ENCODE measurements at regions not wholly inside any gene's neighbourhood (a gene's known extent, or its start where the extent isn't known, plus 50 kb on each side); places are given as distances from the start of the nearest gene placed in this dataset.

GRCh38 chr10:71058308-71058707, 154.1 kb upstream of the UNC5B start:
- intact Hi-C loops (cut with micrococcal nuclease; ENCODE audit: unreplicated experiment): no loop called here
- no peak for DNase-seq
- Mint-ChIP-seq H3K4me1 (ENCODE audit: low read depth, unreplicated experiment) (no peaks in the 10 kb centered on the region), H3K36me3 (ENCODE audit: insufficient read depth, unreplicated experiment) (no peaks in the 10 kb centered on the region), H3K4me3 (ENCODE audit: low read depth, unreplicated experiment) (no peak overlapping the region), H3K9me3 (ENCODE audit: low read depth, unreplicated experiment) (peaks cover 5% of the 10 kb centered on the region), H3K27me3 (ENCODE audit: unreplicated experiment) (peaks cover 89% of the 10 kb centered on the region), H3K27ac (ENCODE audit: unreplicated experiment) (no peak overlapping the region)
- TF ChIP-seq CTCF (IDR thresholded peaks at IDR 0.05; ENCODE audit: unreplicated experiment): no peak
- CTCF ChIA-PET: interaction anchor here (0.7 kb wide), 1 partner anchor 132 kb away, joined by 3 read pairs; no protein-coding TSS in a partner anchor
- no TSS peak for BruUV-seq (replicated peaks)

GRCh38 chr10:71059054-71059818, 153.1 kb upstream of the UNC5B start:
- DNase-seq: no peak
- BruUV-seq (replicated peaks): no TSS peak
- intact Hi-C loops (cut with micrococcal nuclease; ENCODE audit: unreplicated experiment): no loop called here
- H3K4me1 Mint-ChIP-seq (ENCODE audit: low read depth, unreplicated experiment): no peaks in the 10 kb centered on the region
- CTCF ChIA-PET: no interaction called here
- H3K27me3 Mint-ChIP-seq (ENCODE audit: unreplicated experiment): peaks cover 89% of the 10 kb centered on the region
- TF ChIP-seq CTCF (IDR thresholded peaks at IDR 0.05; ENCODE audit: unreplicated experiment): no peak
- no peaks in the 10 kb centered on the region for H3K36me3 Mint-ChIP-seq (ENCODE audit: insufficient read depth, unreplicated experiment)
- H3K9me3 Mint-ChIP-seq (ENCODE audit: low read depth, unreplicated experiment): peaks cover 5% of the 10 kb centered on the region
- no peak overlapping the region for H3K4me3 Mint-ChIP-seq (ENCODE audit: low read depth, unreplicated experiment)
- H3K27ac Mint-ChIP-seq (ENCODE audit: unreplicated experiment): no peak overlapping the region

GRCh38 chr10:71059943-71060342, 152.4 kb upstream of the UNC5B start:
- intact Hi-C loops (cut with micrococcal nuclease; ENCODE audit: unreplicated experiment): no loop called here
- CTCF ChIA-PET: interaction anchor here (0.6 kb wide), 1 partner anchor 23 kb away, joined by 3 read pairs; no protein-coding TSS in a partner anchor
- Mint-ChIP-seq H3K27me3 (ENCODE audit: unreplicated experiment) (peaks cover 89% of the 10 kb centered on the region), H3K9me3 (ENCODE audit: low read depth, unreplicated experiment) (no peaks in the 10 kb centered on the region), H3K4me3 (ENCODE audit: low read depth, unreplicated experiment) (no peak overlapping the region), H3K4me1 (ENCODE audit: low read depth, unreplicated experiment) (no peaks in the 10 kb centered on the region), H3K27ac (ENCODE audit: unreplicated experiment) (no peak overlapping the region), H3K36me3 (ENCODE audit: insufficient read depth, unreplicated experiment) (no peaks in the 10 kb centered on the region)
- no TSS peak for BruUV-seq (replicated peaks)
- no peak for TF ChIP-seq CTCF (IDR thresholded peaks at IDR 0.05; ENCODE audit: unreplicated experiment)
- DNase-seq: no peak

- DNase-seq: no peak
- no TSS peak for BruUV-seq (replicated peaks)
- Mint-ChIP-seq H3K27ac (ENCODE audit: unreplicated experiment) (no peak overlapping the region), H3K4me1 (ENCODE audit: low read depth, unreplicated experiment) (no peaks in the 10 kb centered on the region), H3K27me3 (ENCODE audit: unreplicated experiment) (peaks cover 89% of the 10 kb centered on the region), H3K36me3 (ENCODE audit: insufficient read depth, unreplicated experiment) (no peaks in the 10 kb centered on the region), H3K9me3 (ENCODE audit: low read depth, unreplicated experiment) (no peaks in the 10 kb centered on the region), H3K4me3 (ENCODE audit: low read depth, unreplicated experiment) (no peak overlapping the region)
- intact Hi-C loops (cut with micrococcal nuclease; ENCODE audit: unreplicated experiment): no loop called here
- CTCF ChIA-PET: interaction anchor here (0.6 kb wide), 1 partner anchor 22 kb away, joined by 3 read pairs; no protein-coding TSS in a partner anchor
- no peak for TF ChIP-seq CTCF (IDR thresholded peaks at IDR 0.05; ENCODE audit: unreplicated experiment)
Measured at GRCh38 chr10:71060476-71061426, 151.6 kb upstream of the UNC5B start.

All from Calu3 (cell line).